Stimulated activated memory B cell treated with anti-CD40 and anti-IgM and Interleukin-4, amounts not matched to agents 10 μg/mL and 1 μg/mL and 100 μg/mL, for 72 hours (primary cell): ENCODE measurements at regions not wholly inside any gene's neighbourhood (a gene's known extent, or its start where the extent isn't known, plus 50 kb on each side); places are given as distances from the start of the nearest gene placed in this dataset.

Source experiments
- ATAC-seq: fragments of 150-1000 bp; cut with Tn5 transposase; 2 replicates; pipeline ENCODE4 v1.10.0; 2021
- H3K27ac Mint-ChIP-seq: one replicate; pipeline ENCODE4 v1.8.0; 2022; ENCODE audit warnings: mild to moderate bottlenecking, mixed read lengths
- H3K27me3 Mint-ChIP-seq: one replicate; pipeline ENCODE4 v1.8.0; 2022; ENCODE audit warnings: mixed read lengths
- H3K36me3 Mint-ChIP-seq: one replicate; pipeline ENCODE4 v1.8.0; 2022; ENCODE audit warnings: mixed read lengths
- H3K4me1 Mint-ChIP-seq: one replicate; pipeline ENCODE4 v1.8.0; 2022; ENCODE audit warnings: mixed read lengths
- H3K4me3 Mint-ChIP-seq: one replicate; pipeline ENCODE4 v1.8.0; 2022; ENCODE audit warnings: mild to moderate bottlenecking, moderate library complexity, mixed read lengths
- H3K9me3 Mint-ChIP-seq: one replicate; pipeline ENCODE4 v1.8.0; 2022; ENCODE audit warnings: mixed read lengths

DNA sequence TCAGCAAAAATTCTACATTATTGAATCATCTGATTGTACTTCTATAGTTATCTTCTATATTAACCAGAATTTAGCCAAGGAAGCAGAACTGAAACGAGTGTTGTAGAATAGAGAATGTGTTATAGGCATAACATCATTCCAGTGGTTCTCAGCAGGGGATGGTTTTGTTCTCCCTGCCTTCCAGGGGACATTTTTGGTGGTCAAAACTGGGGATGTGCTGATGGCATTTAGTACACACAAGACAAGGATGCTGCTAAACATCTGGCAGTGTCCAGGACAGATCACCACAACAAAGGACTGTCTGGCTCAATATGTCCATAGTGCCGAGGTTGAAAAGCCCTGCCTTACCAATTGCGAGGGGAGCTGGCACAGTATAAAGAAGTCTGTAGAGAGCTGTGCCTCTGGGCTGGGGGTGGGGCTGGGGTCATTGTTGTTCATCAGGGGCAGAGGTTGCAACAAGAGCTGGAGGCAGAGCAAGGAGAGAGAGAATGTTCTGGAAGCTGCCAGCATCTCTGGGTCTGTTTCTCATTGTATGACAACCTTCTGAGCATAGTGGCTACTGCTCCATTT is 1472.8 kb downstream of the AACS start:
- ATAC-seq, result no peak
- Mint-ChIP-seq H3K4me3 (no peak overlapping the region), H3K9me3 (peaks cover 3% of the 10 kb centered on the region), H3K27me3 (peaks cover 9% of the 10 kb centered on the region), H3K36me3 (no peaks in the 10 kb centered on the region), H3K4me1 (no peaks in the 10 kb centered on the region), H3K27ac (no peak overlapping the region)

DNA sequence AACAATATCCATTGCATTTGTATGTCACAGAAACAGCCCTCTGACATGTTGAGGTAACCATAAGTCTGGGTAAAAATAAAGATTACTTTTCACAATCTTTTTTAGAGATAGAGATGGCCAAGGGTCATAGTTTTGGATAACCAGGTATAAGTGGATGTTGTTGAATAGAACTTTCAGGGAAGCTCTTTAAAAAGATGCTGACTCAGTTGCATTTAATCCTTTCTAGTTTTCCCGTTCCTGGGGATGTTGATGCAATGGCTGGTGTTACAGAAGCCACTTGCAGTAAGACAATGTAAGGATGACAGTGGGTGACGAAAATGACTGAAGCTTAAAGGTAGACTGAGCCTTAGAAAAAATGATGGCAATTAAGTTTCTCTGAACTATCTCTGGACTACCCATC is 1473.7 kb downstream of the AACS start:
- no peak for ATAC-seq
- peaks cover 3% of the 10 kb centered on the region for H3K9me3 Mint-ChIP-seq

DNA sequence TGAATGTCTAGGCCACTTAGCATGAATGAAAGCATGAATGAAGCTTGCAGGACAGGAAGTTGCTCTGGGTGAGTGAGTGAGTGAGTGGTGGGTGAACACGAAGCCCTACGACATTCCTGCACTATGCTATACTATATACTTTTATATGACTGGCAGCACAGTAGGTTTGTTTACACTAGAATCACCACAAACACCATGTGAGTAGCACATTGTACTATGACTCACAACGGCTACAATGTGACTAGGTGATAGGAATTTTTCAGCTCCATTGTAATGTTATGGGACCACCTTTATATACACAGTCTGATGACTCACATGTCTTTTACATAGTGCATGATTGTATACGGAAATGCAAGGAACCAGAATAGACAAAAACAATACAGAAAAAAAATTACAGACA is 1480.2 kb downstream of the AACS start:
- H3K9me3 Mint-ChIP-seq, result peaks cover 3% of the 10 kb centered on the region
- H3K27me3 Mint-ChIP-seq, result no peaks in the 10 kb centered on the region

More for the DNA sequence above, 1473.7 kb downstream of the AACS start:
- H3K36me3 Mint-ChIP-seq, result no peaks in the 10 kb centered on the region
- H3K27me3 Mint-ChIP-seq, result peaks cover 9% of the 10 kb centered on the region
- no peak overlapping the region for H3K27ac Mint-ChIP-seq
- no peaks in the 10 kb centered on the region for H3K4me1 Mint-ChIP-seq
- H3K4me3 Mint-ChIP-seq, result no peak overlapping the region

DNA sequence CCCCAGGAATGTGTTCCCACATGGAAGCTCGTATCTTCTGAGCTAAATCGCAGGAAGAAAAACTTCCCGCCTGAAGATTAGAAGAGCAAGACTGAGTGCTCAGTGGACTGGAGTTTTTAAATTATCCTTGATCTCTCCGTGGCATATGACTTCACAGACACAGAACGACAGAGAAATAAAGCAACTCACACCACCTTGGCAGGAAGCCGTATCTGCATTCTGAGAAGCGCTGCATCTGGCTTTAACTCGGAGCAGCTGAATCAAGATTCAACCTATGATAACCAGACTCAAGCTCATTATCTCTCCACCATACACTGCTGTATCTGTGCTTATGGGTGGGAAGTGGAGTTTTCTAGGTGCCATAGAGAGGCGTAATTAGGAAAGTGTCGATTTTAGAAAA is 1482.7 kb downstream of the AACS start:
- Mint-ChIP-seq H3K4me3 (no peak overlapping the region), H3K27ac (no peak overlapping the region), H3K36me3 (no peaks in the 10 kb centered on the region), H3K4me1 (no peaks in the 10 kb centered on the region), H3K9me3 (peaks cover 3% of the 10 kb centered on the region), H3K27me3 (no peaks in the 10 kb centered on the region)
- ATAC-seq, result no peak

More for the DNA sequence above, 1480.2 kb downstream of the AACS start:
- no peak overlapping the region for H3K27ac Mint-ChIP-seq
- no peak overlapping the region for H3K4me3 Mint-ChIP-seq
- no peak for ATAC-seq
- H3K36me3 Mint-ChIP-seq, result no peaks in the 10 kb centered on the region
- H3K4me1 Mint-ChIP-seq, result no peaks in the 10 kb centered on the region

DNA sequence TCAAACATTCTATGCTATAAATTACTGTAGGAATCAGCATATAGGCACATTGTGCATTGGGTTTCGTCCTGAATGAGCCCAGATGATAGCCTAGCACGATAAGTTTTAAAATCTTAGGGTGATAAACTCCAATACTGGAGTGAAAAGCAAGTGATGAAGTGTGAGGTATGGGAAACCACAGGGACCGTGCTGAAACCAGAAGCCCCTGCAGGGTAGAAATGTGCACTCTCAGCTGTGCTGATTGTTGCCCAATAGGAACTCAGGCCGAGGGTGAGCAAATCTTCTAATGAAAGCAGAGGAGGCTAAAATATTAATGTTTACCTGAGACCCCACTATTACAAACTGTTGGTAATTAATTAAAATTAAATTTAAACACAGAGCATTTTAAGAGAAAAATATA is 1486.6 kb downstream of the AACS start:
- H3K36me3 Mint-ChIP-seq, result no peaks in the 10 kb centered on the region
- H3K4me3 Mint-ChIP-seq, result no peak overlapping the region
- ATAC-seq, result no peak
- peaks cover 8% of the 10 kb centered on the region for H3K9me3 Mint-ChIP-seq
- no peaks in the 10 kb centered on the region for H3K4me1 Mint-ChIP-seq
- H3K27me3 Mint-ChIP-seq, result no peaks in the 10 kb centered on the region
- H3K27ac Mint-ChIP-seq, result no peak overlapping the region

DNA sequence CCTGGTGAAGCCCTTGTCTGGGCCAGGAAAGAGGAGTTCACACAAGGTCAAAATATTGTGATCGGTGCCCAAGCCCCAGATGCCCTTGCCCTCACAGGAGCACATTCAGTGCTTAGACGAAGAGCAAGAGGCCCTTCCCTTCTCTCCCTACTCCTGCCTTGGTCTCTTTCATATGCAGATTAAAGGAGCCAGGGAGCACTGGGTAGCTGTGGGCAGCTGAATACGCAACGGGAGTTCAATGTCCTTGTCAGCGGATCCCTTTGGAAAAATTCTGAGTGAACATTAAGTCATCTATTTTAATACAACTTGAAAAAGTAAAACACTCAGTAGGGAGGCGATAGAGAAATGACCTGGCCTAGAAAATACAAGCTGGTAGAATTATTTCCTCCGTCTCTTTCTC is 1489.4 kb downstream of the AACS start:
- H3K4me1 Mint-ChIP-seq, result no peaks in the 10 kb centered on the region
- no peaks in the 10 kb centered on the region for H3K36me3 Mint-ChIP-seq
- H3K9me3 Mint-ChIP-seq, result peaks cover 6% of the 10 kb centered on the region
- no peak for ATAC-seq
- H3K27me3 Mint-ChIP-seq, result no peaks in the 10 kb centered on the region
- H3K27ac Mint-ChIP-seq, result no peak overlapping the region
- no peak overlapping the region for H3K4me3 Mint-ChIP-seq

DNA sequence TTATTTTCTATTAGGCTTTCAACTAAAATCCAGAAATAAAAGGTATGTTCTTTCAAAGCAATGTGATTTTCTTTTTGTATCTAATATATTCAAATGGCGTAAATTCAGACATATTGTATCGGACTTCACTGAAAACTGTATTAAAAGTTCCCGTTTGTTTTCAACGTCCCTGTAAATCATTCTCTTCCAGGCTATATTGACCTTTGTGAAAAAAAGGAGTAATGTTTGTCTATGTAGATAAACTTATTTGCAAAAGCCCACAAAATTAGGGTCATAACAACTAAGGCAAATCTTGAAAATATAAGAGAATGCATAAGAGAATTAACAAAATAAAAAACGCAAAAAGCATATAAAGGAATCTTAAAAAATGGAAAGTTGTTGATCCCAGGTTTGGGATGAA is 1492.4 kb downstream of the AACS start:
- no peak for ATAC-seq
- Mint-ChIP-seq H3K36me3 (no peaks in the 10 kb centered on the region), H3K9me3 (peaks cover 6% of the 10 kb centered on the region), H3K27me3 (no peaks in the 10 kb centered on the region), H3K4me1 (no peaks in the 10 kb centered on the region), H3K27ac (no peak overlapping the region), H3K4me3 (no peak overlapping the region)

DNA sequence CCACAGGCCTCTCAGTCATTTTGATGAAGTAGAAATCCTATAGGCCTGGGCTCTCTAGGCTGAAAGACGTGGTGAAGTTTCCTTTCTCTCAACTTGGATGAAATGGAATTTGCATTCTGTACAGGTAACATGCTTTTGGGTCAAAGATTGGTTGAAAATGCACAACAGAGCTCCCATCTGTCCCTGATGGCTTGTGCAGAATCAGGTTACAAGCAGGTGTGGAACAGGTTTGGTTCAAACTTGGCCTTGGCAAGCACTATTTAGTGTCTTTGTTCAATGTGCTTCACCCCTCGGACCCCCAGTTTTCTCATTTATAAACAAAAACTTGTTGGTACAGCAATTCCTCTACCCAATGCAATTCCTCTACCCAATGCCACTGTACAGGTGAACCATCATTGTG is 1493.0 kb downstream of the AACS start:
- no peak for ATAC-seq
- no peaks in the 10 kb centered on the region for H3K36me3 Mint-ChIP-seq
- H3K27me3 Mint-ChIP-seq, result no peaks in the 10 kb centered on the region
- no peak overlapping the region for H3K4me3 Mint-ChIP-seq
- no peaks in the 10 kb centered on the region for H3K4me1 Mint-ChIP-seq
- H3K27ac Mint-ChIP-seq, result no peak overlapping the region
- H3K9me3 Mint-ChIP-seq, result peaks cover 6% of the 10 kb centered on the region

DNA sequence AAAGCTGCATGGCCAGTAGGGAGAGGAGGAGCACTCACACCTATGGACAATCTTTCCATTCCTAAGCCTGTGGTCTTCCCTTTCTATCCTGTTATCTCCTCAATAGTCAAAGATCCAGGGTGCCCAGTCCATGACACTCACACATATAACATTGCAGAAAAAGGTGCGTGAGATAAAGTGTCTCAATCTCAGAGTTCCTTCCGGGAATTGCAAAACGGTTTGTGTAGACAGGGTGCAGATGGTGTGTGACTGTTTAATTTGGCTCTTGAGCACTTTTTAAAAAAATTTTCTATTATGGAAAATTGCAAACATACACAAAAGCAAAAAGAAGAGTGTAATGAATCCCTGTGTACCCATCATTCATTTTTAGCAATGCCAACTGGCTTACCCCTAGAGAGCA is 1493.6 kb downstream of the AACS start:
- no peak for ATAC-seq
- Mint-ChIP-seq H3K27me3 (no peaks in the 10 kb centered on the region), H3K4me3 (no peak overlapping the region), H3K36me3 (no peaks in the 10 kb centered on the region), H3K4me1 (no peaks in the 10 kb centered on the region), H3K27ac (no peak overlapping the region), H3K9me3 (peaks cover 6% of the 10 kb centered on the region)

DNA sequence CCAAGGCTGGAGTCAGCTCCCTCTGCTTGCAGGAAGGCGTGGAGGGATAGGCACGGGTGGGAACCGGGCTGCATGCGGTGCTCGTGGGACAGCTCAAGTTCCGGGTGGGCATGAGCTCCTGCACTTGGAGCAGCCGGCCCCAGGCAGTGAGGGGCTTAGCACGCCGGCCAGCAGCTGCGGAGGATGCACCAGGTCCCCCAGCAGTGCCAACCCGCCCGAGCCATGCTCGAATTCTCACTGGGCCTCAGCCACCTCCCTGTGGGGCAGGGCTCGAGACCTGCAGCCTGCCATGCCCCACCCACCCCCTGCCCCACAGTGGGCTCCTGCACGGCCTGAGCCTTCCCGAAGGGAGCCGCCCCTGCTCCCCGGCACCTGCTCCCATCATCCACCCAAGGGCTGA is 1501.8 kb downstream of the AACS start:
- no peak overlapping the region for H3K27ac Mint-ChIP-seq
- H3K4me1 Mint-ChIP-seq, result no peaks in the 10 kb centered on the region
- no peak overlapping the region for H3K4me3 Mint-ChIP-seq
- H3K36me3 Mint-ChIP-seq, result no peaks in the 10 kb centered on the region
- ATAC-seq, result peak; percentile 24
- H3K27me3 Mint-ChIP-seq, result no peaks in the 10 kb centered on the region
- H3K9me3 Mint-ChIP-seq, result peaks cover 3% of the 10 kb centered on the region

DNA sequence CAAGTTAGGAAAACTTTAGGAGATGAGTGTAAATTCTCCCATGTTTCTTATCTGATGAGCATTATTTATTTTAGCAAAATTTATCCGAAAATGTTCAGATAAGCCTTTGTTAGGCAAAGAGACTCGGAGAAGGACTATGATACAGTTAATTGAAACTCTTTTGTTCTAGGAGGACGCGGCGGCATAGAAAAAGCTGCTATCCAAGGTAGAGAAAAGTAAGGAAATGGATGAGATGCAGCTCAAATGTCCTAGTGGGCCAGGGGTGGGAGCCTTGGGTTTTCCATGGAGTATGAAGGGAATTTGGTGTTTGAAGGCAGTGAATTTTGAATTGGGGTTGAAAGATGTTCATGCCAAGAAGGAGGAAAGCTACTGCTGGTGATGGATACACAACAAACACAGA is 1504.5 kb downstream of the AACS start:
- no peak overlapping the region for H3K4me3 Mint-ChIP-seq
- H3K36me3 Mint-ChIP-seq, result no peaks in the 10 kb centered on the region
- no peak overlapping the region for H3K27ac Mint-ChIP-seq
- no peaks in the 10 kb centered on the region for H3K27me3 Mint-ChIP-seq
- no peaks in the 10 kb centered on the region for H3K4me1 Mint-ChIP-seq
- H3K9me3 Mint-ChIP-seq, result peaks cover 3% of the 10 kb centered on the region
- ATAC-seq, result no peak

DNA sequence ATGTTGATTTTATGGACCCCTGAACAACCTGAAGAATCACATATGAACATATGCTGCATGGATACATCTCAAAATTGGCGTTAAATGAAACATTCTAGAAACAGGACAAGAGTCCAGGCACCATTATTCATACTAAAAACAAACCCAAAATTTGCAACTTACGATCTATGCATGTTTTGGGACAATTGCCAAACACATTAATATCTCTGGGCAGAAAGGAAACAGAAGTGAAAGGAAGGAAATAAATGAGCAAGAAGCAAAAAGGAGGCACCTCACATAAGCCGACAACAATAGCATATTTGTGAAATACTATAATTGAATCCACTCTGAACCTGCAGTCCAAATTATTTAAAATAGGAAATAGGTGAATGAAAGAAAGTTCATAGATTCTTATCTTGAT is 1505.3 kb downstream of the AACS start:
- Mint-ChIP-seq H3K27ac (no peak overlapping the region), H3K36me3 (no peaks in the 10 kb centered on the region), H3K4me3 (no peak overlapping the region), H3K9me3 (peaks cover 3% of the 10 kb centered on the region), H3K4me1 (no peaks in the 10 kb centered on the region), H3K27me3 (no peaks in the 10 kb centered on the region)
- no peak for ATAC-seq

DNA sequence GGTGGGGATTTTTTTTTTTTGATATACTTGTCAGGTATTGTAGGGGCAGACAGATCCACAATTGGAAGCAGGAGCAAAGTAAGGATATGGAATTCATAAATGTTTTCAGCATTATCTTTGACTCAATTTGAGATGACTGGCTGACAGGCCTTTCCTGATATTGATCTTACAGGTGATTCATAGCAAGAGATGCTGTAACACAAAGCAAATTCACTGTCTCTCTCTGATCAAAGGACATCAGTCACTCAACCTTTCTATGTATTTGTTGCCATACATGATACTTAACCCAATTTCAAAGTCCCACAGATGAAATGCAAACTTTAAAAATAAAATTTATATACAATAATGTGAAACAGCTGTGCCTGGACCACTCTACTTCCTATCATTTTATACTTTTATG is 1506.9 kb downstream of the AACS start:
- Mint-ChIP-seq H3K36me3 (no peaks in the 10 kb centered on the region), H3K27me3 (no peaks in the 10 kb centered on the region), H3K4me1 (no peaks in the 10 kb centered on the region), H3K4me3 (no peak overlapping the region), H3K27ac (no peak overlapping the region), H3K9me3 (peaks cover 3% of the 10 kb centered on the region)
- no peak for ATAC-seq

DNA sequence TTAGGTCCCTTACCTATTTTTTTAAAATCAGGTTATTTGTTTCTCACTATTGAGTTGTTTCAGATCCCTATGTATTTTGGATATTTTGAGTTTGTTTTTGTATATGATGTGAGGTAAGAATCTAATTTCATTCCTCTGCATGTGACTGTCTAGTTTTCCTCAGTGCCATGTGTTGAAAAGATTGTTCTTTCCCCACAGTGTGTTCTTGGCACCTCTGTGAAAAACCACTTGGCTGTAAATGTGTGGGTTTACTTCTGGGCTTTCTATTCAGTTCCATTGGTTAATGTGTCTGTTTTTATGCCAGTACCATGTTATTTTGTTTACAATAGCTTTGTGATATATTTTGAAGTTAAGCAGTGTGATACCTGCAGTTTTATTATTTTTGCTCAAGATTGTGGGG is 1516.4 kb downstream of the AACS start:
- H3K36me3 Mint-ChIP-seq, result no peaks in the 10 kb centered on the region
- no peaks in the 10 kb centered on the region for H3K27me3 Mint-ChIP-seq
- no peak for ATAC-seq
- no peak overlapping the region for H3K27ac Mint-ChIP-seq
- H3K4me3 Mint-ChIP-seq, result no peak overlapping the region
- no peaks in the 10 kb centered on the region for H3K9me3 Mint-ChIP-seq
- no peaks in the 10 kb centered on the region for H3K4me1 Mint-ChIP-seq

DNA sequence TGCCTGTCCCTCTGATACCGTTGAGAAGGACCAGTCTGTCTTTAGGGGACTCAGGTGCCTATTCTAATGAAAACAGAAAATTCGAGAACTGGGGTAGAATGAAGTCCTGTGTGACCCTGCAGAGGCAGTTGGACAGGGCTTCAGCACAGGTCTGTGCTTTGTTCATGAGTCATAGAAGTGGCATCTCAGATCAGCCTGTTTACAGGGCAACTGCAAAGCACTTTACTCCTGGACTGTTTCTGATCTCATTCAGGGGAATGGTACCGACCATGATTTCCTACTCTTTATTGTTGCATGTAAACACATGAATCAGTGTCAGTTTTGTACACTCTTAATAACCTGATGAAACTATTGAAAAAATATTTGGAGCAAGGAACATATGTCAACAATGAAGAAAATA is 1517.0 kb downstream of the AACS start:
- Mint-ChIP-seq H3K4me3 (no peak overlapping the region), H3K36me3 (no peaks in the 10 kb centered on the region), H3K4me1 (no peaks in the 10 kb centered on the region), H3K9me3 (peaks cover 3% of the 10 kb centered on the region), H3K27ac (no peak overlapping the region), H3K27me3 (no peaks in the 10 kb centered on the region)
- ATAC-seq, result no peak

DNA sequence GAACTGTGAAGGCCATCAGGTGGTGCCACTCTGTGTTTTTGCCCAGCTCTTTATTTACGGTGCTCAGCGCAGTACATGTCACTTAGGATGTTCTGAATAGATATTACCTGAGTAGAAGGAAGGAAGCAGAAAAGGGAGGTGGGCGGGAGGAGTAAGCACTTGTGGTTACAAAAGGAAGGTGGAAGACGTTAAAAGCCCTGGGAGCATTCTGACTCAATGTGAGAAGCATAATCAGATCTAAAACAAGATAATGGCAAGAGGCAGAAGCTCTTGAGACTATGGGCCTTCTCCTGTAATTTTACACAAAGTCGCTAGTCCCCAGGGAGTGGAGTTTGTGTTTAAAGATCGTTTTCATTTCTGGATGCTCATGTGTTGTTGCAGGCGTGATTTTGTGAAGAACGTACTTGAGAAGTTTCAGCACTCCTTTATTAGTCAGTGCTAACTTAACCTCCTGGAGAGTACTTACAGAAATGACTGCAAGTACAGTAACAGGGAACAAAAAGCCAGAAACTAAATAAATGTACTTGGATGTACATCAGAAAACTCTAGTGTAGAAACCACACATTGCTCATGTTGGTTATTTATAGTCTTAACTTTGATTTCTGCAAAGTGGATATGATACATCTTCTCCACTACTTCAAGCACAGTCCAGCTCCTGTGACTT is 1523.5 kb downstream of the AACS start:
- ATAC-seq, result no peak
- no peak overlapping the region for H3K27ac Mint-ChIP-seq
- peaks cover 3% of the 10 kb centered on the region for H3K9me3 Mint-ChIP-seq
- H3K4me3 Mint-ChIP-seq, result no peak overlapping the region
- no peaks in the 10 kb centered on the region for H3K4me1 Mint-ChIP-seq
- no peaks in the 10 kb centered on the region for H3K27me3 Mint-ChIP-seq
- H3K36me3 Mint-ChIP-seq, result no peaks in the 10 kb centered on the region
